H1 (cell line): ENCODE measurements at regions not wholly inside any gene's neighbourhood (a gene's known extent, or its start where the extent isn't known, plus 50 kb on each side); places are given as distances from the start of the nearest gene placed in this dataset.

Experiments used
- CTCF ChIA-PET: fragments of 300-600 bp; sonication (Branson Sonifier 250); formaldehyde crosslinking; loops from one replicate; lab custom pipeline; 2021; ENCODE audit not compliant: partially characterized antibody; lab: Charles Lee
- POLR2A ChIA-PET: fragments of 300-600 bp; sonication (Branson Sonifier 250); formaldehyde crosslinking; loops from one replicate; lab custom pipeline; 2021; ENCODE audit warnings: inconsistent platforms; ENCODE audit not compliant: partially characterized antibody; lab: Charles Lee
- DNase-seq, 2 experiments: peaks; one replicate each; pipeline versions ENCODE4 v3.0.0 to v3.0.0-alpha.2; 2010 to 2022; ENCODE audit warnings: low spot score in 2 of 2, low read depth in 1 of 2, mixed read lengths in 1 of 2
- FAIRE-seq: peaks from 2 replicates; lab custom pipeline; 2011; peaks lifted over from hg19 to GRCh38; lab: Jason Lieb, UNC
- H2AFZ ChIP-seq: 2 replicates; pipeline ENCODE4 v1.8.1; 2012; ENCODE audit warnings: low read length, inconsistent platforms
- H2AK5ac ChIP-seq: 2 replicates; pipeline ENCODE4 v1.6.1; 2013; ENCODE audit warnings: low read depth, low read length
- H2BK120ac ChIP-seq: replicated peaks from 2 replicates; pipeline ENCODE3; 2013; ENCODE audit warnings: low read depth, low read length, inconsistent platforms
- H2BK12ac ChIP-seq: 2 replicates; pipeline ENCODE4 v1.6.1; 2013; ENCODE audit warnings: low read depth, low read length
- H2BK15ac ChIP-seq: 2 replicates; pipeline ENCODE4 v1.6.1; 2013; ENCODE audit warnings: low read length
- H2BK20ac ChIP-seq: 2 replicates; pipeline ENCODE4 v1.6.1; 2013; ENCODE audit warnings: low read length
- H2BK5ac ChIP-seq: 2 replicates; pipeline ENCODE4 v1.6.1; 2013; ENCODE audit warnings: low read depth, low read length
- H3K14ac ChIP-seq: 2 replicates; pipeline ENCODE4 v1.6.1; 2013; ENCODE audit warnings: inconsistent platforms; ENCODE audit not compliant: insufficient read length
- H3K18ac ChIP-seq: 2 replicates; pipeline ENCODE4 v1.6.1; 2013; ENCODE audit warnings: low read length; ENCODE audit errors: extremely low read depth
- H3K23ac ChIP-seq: 2 replicates; pipeline ENCODE4 v1.6.1; 2013; ENCODE audit warnings: inconsistent platforms; ENCODE audit not compliant: insufficient read length
- H3K23me2 ChIP-seq: 2 replicates; pipeline ENCODE4 v1.6.1; 2013; ENCODE audit warnings: low read depth, low read length
- H3K27ac ChIP-seq: 2 replicates; pipeline ENCODE4 v1.6.1; 2011; ENCODE audit warnings: low read depth, low read length, inconsistent platforms
- H3K27me3 ChIP-seq, 4 experiments: replicated peaks in 1 of 4; 1 replicate in 1 of 4; 2 replicates in 3 of 4; pipeline versions ENCODE4 v1.6.1 to v1.8.1; 2011 to 2013; ENCODE audit warnings: low read length in 3 of 4, mild to moderate bottlenecking in 3 of 4, inconsistent platforms in 2 of 4, mixed read lengths in 2 of 4, moderate library complexity in 1 of 4; ENCODE audit not compliant: control insufficient read depth in 3 of 4, insufficient read depth in 3 of 4; ENCODE audit errors: extremely low read depth in 1 of 4
- H3K36me3 ChIP-seq, 4 experiments: 2 replicates each; pipeline versions ENCODE4 v1.6.1 to v1.8.1; 2011 to 2013; ENCODE audit warnings: mild to moderate bottlenecking in 4 of 4, low read length in 3 of 4, moderate library complexity in 2 of 4, control low read depth in 1 of 4, inconsistent platforms in 1 of 4; ENCODE audit not compliant: insufficient read depth in 4 of 4, control insufficient read depth in 2 of 4
- H3K4ac ChIP-seq: replicated peaks from 2 replicates; pipeline ENCODE3; 2013; ENCODE audit warnings: low read length, low read depth, mixed read lengths, inconsistent platforms; ENCODE audit not compliant: insufficient read length
- H3K4me1 ChIP-seq, 4 experiments: replicated peaks in 1 of 4; 1 replicate in 1 of 4; 2 replicates in 3 of 4; pipeline versions ENCODE4 v1.6.1 to v1.8.1; 2011 to 2013; ENCODE audit warnings: low read length in 3 of 4, inconsistent platforms in 2 of 4, mixed read lengths in 1 of 4; ENCODE audit not compliant: insufficient read depth in 4 of 4, control insufficient read depth in 3 of 4
- H3K4me2 ChIP-seq, 2 experiments: 2 replicates each; pipeline versions ENCODE4 v1.6.1 to v1.8.1; 2011 to 2013; ENCODE audit warnings: low read depth in 2 of 2, low read length in 2 of 2, control low read depth in 1 of 2, inconsistent platforms in 1 of 2, mild to moderate bottlenecking in 1 of 2; ENCODE audit not compliant: insufficient read depth in 1 of 2
- H3K4me3 ChIP-seq, 4 experiments: fragments of 200-600, 300-600 bp in 1 of 4; sonication (generic), shearing (Covaris generic), sonication (Bioruptor Twin) in 1 of 4; 2 replicates each; pipeline versions ENCODE4 v1.5.1 to v1.8.1; 2011 to 2016; ENCODE audit warnings: low read length in 4 of 4, low read depth in 3 of 4, control low read depth in 2 of 4, inconsistent platforms in 2 of 4, mild to moderate bottlenecking in 2 of 4, mixed read lengths in 1 of 4, moderate library complexity in 1 of 4; ENCODE audit not compliant: insufficient read depth in 2 of 4; ENCODE audit errors: extremely low read depth in 1 of 4
- H3K56ac ChIP-seq: replicated peaks from 2 replicates; pipeline ENCODE3; 2013; ENCODE audit warnings: low read depth, mild to moderate bottlenecking, mixed read lengths, low read length, inconsistent platforms; ENCODE audit not compliant: insufficient read length
- H3K79me1 ChIP-seq: 2 replicates; pipeline ENCODE4 v1.6.1; 2013; ENCODE audit warnings: low read depth, low read length, control low read depth
- H3K79me2 ChIP-seq, 2 experiments: 2 replicates each; pipeline versions ENCODE4 v1.6.1 to v1.8.1; 2012 to 2013; ENCODE audit warnings: low read length in 2 of 2, mild to moderate bottlenecking in 2 of 2, inconsistent platforms in 1 of 2; ENCODE audit not compliant: insufficient read depth in 2 of 2, control insufficient read depth in 1 of 2
- H3K9ac ChIP-seq, 4 experiments: replicated peaks in 1 of 4; 1 replicate in 1 of 4; 2 replicates in 3 of 4; pipeline versions ENCODE4 v1.6.1 to v1.8.1; 2011 to 2013; ENCODE audit warnings: low read depth in 3 of 4, low read length in 3 of 4, control low read depth in 2 of 4, mild to moderate bottlenecking in 2 of 4, moderate library complexity in 2 of 4, inconsistent platforms in 1 of 4; ENCODE audit errors: extremely low read depth in 1 of 4
- H3K9me3 ChIP-seq, 2 experiments: 2 replicates each; pipeline versions ENCODE4 v1.6.1 to v1.8.1; 2012 to 2013; ENCODE audit warnings: mild to moderate bottlenecking in 2 of 2, moderate library complexity in 2 of 2, control low read depth in 1 of 2, inconsistent platforms in 1 of 2, low read depth in 1 of 2, low read length in 1 of 2, mixed read lengths in 1 of 2; ENCODE audit not compliant: insufficient read depth in 2 of 2
- H4K20me1 ChIP-seq, 2 experiments: replicated peaks in 1 of 2; 2 replicates each; pipeline versions ENCODE3 to v1.8.1; 2011 to 2013; ENCODE audit warnings: inconsistent platforms in 2 of 2, low read length in 2 of 2, mild to moderate bottlenecking in 1 of 2; ENCODE audit not compliant: insufficient read depth in 2 of 2, control insufficient read depth in 1 of 2
- H4K5ac ChIP-seq: 2 replicates; pipeline ENCODE4 v1.6.1; 2013; ENCODE audit warnings: low read length, low read depth, mixed read lengths, inconsistent platforms; ENCODE audit not compliant: insufficient read length
- H4K8ac ChIP-seq: 2 replicates; pipeline ENCODE4 v1.8.0; 2013; ENCODE audit warnings: mild to moderate bottlenecking, moderate library complexity, low read length, inconsistent platforms; ENCODE audit not compliant: insufficient read depth; ENCODE audit errors: extremely low read depth
- H4K91ac ChIP-seq: replicated peaks from 2 replicates; pipeline ENCODE3; 2013; ENCODE audit warnings: low read length, mixed read lengths, inconsistent platforms; ENCODE audit not compliant: insufficient read length
- ATF3 ChIP-seq: IDR thresholded peaks from 2 replicates; pipeline ENCODE4 v1.6.1; 2011; ENCODE audit warnings: low read depth, mild to moderate bottlenecking, low read length; ENCODE audit not compliant: insufficient read depth
- CBX5 ChIP-seq: fragments of 300-800, 300-1000 bp; sonication (generic); IDR thresholded peaks from 2 replicates; pipeline ENCODE4 v1.7.1; 2016; ENCODE audit warnings: antibody characterized with exemption, low read length, low read depth
- CEBPB ChIP-seq: IDR thresholded peaks from 2 replicates; pipeline ENCODE4 v1.6.1; 2012; ENCODE audit warnings: low read depth, low read length
- JUN ChIP-seq: IDR thresholded peaks from 2 replicates; pipeline ENCODE4 v1.6.1; 2011; ENCODE audit warnings: low read depth, mild to moderate bottlenecking, improper control_type of control experiment, low read length
- RXRA ChIP-seq: IDR thresholded peaks from 2 replicates; pipeline ENCODE4 v1.6.1; 2011; ENCODE audit warnings: low read depth, mild to moderate bottlenecking, low read length, moderate library complexity; ENCODE audit not compliant: insufficient read depth
- SIN3A ChIP-seq, 2 experiments: IDR thresholded peaks in 1 of 2; conservative IDR thresholded peaks in 1 of 2; 2 replicates each; pipeline ENCODE4 v1.6.1; 2011 to 2012; ENCODE audit warnings: low read length in 2 of 2, improper control_type of control experiment in 1 of 2, low read depth in 1 of 2, mild to moderate bottlenecking in 1 of 2
- TCF12 ChIP-seq: IDR thresholded peaks from 2 replicates; pipeline ENCODE4 v1.6.1; 2011; ENCODE audit warnings: low read depth, mild to moderate bottlenecking, low read length
- ZNF274 ChIP-seq: IDR thresholded peaks from 2 replicates; pipeline ENCODE4 v1.7.0; 2012; ENCODE audit warnings: low read length, borderline replicate concordance; ENCODE audit errors: extremely low read depth
- TF ChIP-seq, protein P1 (sequence below): IDR thresholded peaks from 2 replicates; pipeline ENCODE4 v1.6.1; 2012; ENCODE audit warnings: inconsistent platforms

DNA sequence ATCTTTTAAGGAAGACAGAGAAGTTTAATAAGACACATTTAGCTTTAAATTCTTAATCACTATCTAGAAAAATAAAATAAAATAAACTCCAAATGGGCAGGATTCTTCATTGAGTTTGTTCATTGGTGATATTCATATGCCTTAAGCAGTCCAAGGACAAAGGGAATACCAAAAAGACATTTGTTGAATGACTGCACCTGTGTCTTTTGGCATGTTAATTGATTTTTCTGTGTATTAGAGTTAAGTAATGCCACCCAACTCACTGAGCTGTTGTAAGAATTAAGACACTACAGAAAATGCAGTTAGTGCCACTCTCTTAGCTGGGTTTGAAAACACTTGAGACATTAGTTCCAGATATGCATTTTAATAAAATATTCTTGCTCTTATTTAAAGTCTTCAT is 683.6 kb upstream of the ROBO1 start:
- Histone ChIP-seq H4K8ac (no peak overlapping the region), H3K23ac (no peak overlapping the region), H3K79me1 (no peaks in the 10 kb centered on the region), H3K4me2 (peak overlapping the region in 1 of 2 experiments; percentile 11; a peak in 1 of 4 replicates), H3K4ac (no peak overlapping the region), H3K9ac (no peak overlapping the region), H2BK120ac (no peak overlapping the region), H2BK5ac (no peak overlapping the region), H3K56ac (no peak overlapping the region), H4K91ac (no peak overlapping the region), H3K27ac (no peak overlapping the region), H4K5ac (no peak overlapping the region), H4K20me1 (no peaks in the 10 kb centered on the region), H3K4me3 (no peak overlapping the region), H3K18ac (no peak overlapping the region), H3K27me3 (no peaks in the 10 kb centered on the region), H2AK5ac (no peak overlapping the region), H3K4me1 (no peaks in the 10 kb centered on the region), H2AFZ (no peak overlapping the region), H2BK15ac (no peak overlapping the region), H3K14ac (no peak overlapping the region), H3K23me2 (no peaks in the 10 kb centered on the region), H3K36me3 (no peaks in the 10 kb centered on the region), H2BK12ac (no peak overlapping the region), H3K9me3 (no peaks in the 10 kb centered on the region), H3K79me2 (no peaks in the 10 kb centered on the region), H2BK20ac (no peak overlapping the region)
- FAIRE-seq (no peak), DNase-seq (no peak)
- no peak for TF ChIP-seq ATF3
- TF ChIP-seq TCF12, result 0 out of 2 replicates have a peak, but pooled peaks have one; percentile 60
- no peak for TF ChIP-seq CBX5
- TF ChIP-seq, protein P1, sequence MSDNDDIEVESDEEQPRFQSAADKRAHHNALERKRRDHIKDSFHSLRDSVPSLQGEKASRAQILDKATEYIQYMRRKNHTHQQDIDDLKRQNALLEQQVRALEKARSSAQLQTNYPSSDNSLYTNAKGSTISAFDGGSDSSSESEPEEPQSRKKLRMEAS, result no peak
- no peak for TF ChIP-seq RXRA
- TF ChIP-seq CEBPB, result no peak
- no peak for TF ChIP-seq ZNF274
- TF ChIP-seq JUN, result no peak
- TF ChIP-seq SIN3A (conservative IDR thresholded peaks at IDR 0.05 in 1 of 2, IDR thresholded peaks at IDR 0.05 in 1 of 2; ENCODE audit: low read depth in 1 of 2, low read length in 2 of 2), result no peak
- CTCF ChIA-PET, result interaction anchor here (0.5 to 0.9 kb wide), 2 partner anchors 11 to 46 kb away, joined by 3 to 4 read pairs; no protein-coding TSS in a partner anchor
- POLR2A ChIA-PET, result no interaction called here
